Osteocyte (in vitro differentiated cells): ENCODE measurements at regions not wholly inside any gene's neighbourhood (a gene's known extent, or its start where the extent isn't known, plus 50 kb on each side); places are given as distances from the start of the nearest gene placed in this dataset.

Source experiments
- DNase-seq: peaks from one replicate; pipeline ENCODE4 v3.0.0; 2021; ENCODE audit warnings: mixed read lengths; ENCODE audit not compliant: unreplicated experiment; ENCODE audit errors: extremely low spot score
- H3K27ac Mint-ChIP-seq: one replicate; pipeline ENCODE4 v1.8.0; 2021; ENCODE audit warnings: mild to moderate bottlenecking, mixed read lengths; ENCODE audit not compliant: unreplicated experiment
- H3K27me3 Mint-ChIP-seq: one replicate; pipeline ENCODE4 v1.8.0; 2021; ENCODE audit warnings: mixed read lengths; ENCODE audit not compliant: unreplicated experiment
- H3K36me3 Mint-ChIP-seq: one replicate; pipeline ENCODE4 v1.8.0; 2021; ENCODE audit warnings: mixed read lengths; ENCODE audit not compliant: unreplicated experiment
- H3K4me1 Mint-ChIP-seq: one replicate; pipeline ENCODE4 v1.8.0; 2021; ENCODE audit warnings: mixed read lengths; ENCODE audit not compliant: unreplicated experiment
- H3K4me3 Mint-ChIP-seq: one replicate; pipeline ENCODE4 v1.8.0; 2021; ENCODE audit warnings: mild to moderate bottlenecking, moderate library complexity, mixed read lengths; ENCODE audit not compliant: unreplicated experiment
- H3K9me3 Mint-ChIP-seq: one replicate; pipeline ENCODE4 v1.8.0; 2021; ENCODE audit warnings: mixed read lengths; ENCODE audit not compliant: unreplicated experiment
- TF ChIP-seq, protein P1 (sequence below): fragments of 200-600 bp; sonication (generic); IDR thresholded peaks from 2 replicates; pipeline ENCODE4 v1.5.0; 2021; ENCODE audit warnings: antibody characterized with exemption, mild to moderate bottlenecking, moderate library complexity

GRCh38 chr5:117218789-117219188, 644.2 kb upstream of the SEMA6A start:
- no peak for DNase-seq
- H3K27ac Mint-ChIP-seq = no peak overlapping the region
- H3K4me1 Mint-ChIP-seq = no peaks in the 10 kb centered on the region
- H3K36me3 Mint-ChIP-seq = no peaks in the 10 kb centered on the region
- no peak overlapping the region for H3K4me3 Mint-ChIP-seq
- H3K27me3 Mint-ChIP-seq = no peaks in the 10 kb centered on the region
- TF ChIP-seq, protein P1, sequence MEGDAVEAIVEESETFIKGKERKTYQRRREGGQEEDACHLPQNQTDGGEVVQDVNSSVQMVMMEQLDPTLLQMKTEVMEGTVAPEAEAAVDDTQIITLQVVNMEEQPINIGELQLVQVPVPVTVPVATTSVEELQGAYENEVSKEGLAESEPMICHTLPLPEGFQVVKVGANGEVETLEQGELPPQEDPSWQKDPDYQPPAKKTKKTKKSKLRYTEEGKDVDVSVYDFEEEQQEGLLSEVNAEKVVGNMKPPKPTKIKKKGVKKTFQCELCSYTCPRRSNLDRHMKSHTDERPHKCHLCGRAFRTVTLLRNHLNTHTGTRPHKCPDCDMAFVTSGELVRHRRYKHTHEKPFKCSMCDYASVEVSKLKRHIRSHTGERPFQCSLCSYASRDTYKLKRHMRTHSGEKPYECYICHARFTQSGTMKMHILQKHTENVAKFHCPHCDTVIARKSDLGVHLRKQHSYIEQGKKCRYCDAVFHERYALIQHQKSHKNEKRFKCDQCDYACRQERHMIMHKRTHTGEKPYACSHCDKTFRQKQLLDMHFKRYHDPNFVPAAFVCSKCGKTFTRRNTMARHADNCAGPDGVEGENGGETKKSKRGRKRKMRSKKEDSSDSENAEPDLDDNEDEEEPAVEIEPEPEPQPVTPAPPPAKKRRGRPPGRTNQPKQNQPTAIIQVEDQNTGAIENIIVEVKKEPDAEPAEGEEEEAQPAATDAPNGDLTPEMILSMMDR = no peak
- peaks cover 5% of the 10 kb centered on the region for H3K9me3 Mint-ChIP-seq

DNA sequence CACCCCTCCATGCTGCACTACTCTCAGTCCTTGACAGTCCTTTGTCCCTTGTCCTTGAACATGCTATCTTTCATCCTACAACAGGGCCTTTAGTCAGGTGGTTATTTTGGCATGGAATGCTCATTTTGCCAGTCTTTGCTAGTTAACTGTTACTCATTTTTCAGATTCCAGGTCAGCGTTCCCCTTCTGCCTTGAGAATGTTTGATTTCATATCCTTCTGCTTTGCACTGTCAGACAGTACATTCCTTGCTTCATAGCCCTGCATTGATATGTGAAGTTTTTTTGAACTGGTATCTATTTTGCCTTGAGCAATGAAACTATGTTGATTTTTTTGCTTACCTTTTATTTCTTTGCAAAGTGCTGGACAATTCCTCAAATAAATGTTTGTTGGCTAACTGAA, 638.2 kb upstream of the SEMA6A start:
- no peaks in the 10 kb centered on the region for H3K4me1 Mint-ChIP-seq
- H3K27ac Mint-ChIP-seq = no peak overlapping the region
- no peak for DNase-seq
- H3K36me3 Mint-ChIP-seq = no peaks in the 10 kb centered on the region
- no peaks in the 10 kb centered on the region for H3K27me3 Mint-ChIP-seq
- TF ChIP-seq, protein P1 = no peak
- no peaks in the 10 kb centered on the region for H3K9me3 Mint-ChIP-seq
- no peak overlapping the region for H3K4me3 Mint-ChIP-seq

GRCh38 chr5:117210796-117211195, 636.2 kb upstream of the SEMA6A start:
- Mint-ChIP-seq H3K4me1 (no peaks in the 10 kb centered on the region), H3K4me3 (no peak overlapping the region), H3K27ac (no peak overlapping the region), H3K27me3 (no peaks in the 10 kb centered on the region), H3K36me3 (no peaks in the 10 kb centered on the region), H3K9me3 (no peaks in the 10 kb centered on the region)
- no peak for DNase-seq
- TF ChIP-seq, protein P1 = no peak

- H3K27ac Mint-ChIP-seq = no peak overlapping the region
- TF ChIP-seq, protein P1 = no peak
- no peaks in the 10 kb centered on the region for H3K27me3 Mint-ChIP-seq
- no peak for DNase-seq
- H3K4me3 Mint-ChIP-seq = no peak overlapping the region
- no peaks in the 10 kb centered on the region for H3K36me3 Mint-ChIP-seq
- no peaks in the 10 kb centered on the region for H3K4me1 Mint-ChIP-seq
- H3K9me3 Mint-ChIP-seq = no peaks in the 10 kb centered on the region
These were observed 634.9 kb upstream of the SEMA6A start for GRCh38 chr5:117209479-117209878.

GRCh38 chr5:117207088-117207668, 632.6 kb upstream of the SEMA6A start:
- Mint-ChIP-seq H3K4me3 (no peak overlapping the region), H3K36me3 (no peaks in the 10 kb centered on the region), H3K27ac (no peak overlapping the region), H3K4me1 (no peaks in the 10 kb centered on the region), H3K27me3 (no peaks in the 10 kb centered on the region), H3K9me3 (no peaks in the 10 kb centered on the region)
- DNase-seq = no peak
- TF ChIP-seq, protein P1 = no peak
